ENCODE measurements at regions not wholly inside any gene's neighbourhood (a gene's known extent, or its start where the extent isn't known, plus 50 kb on each side); places are given as distances from the start of the nearest gene placed in this dataset.
"Not testable (repeated sequence)": the region's sequence is repeated elsewhere in the genome, so short reads cannot be mapped to it uniquely, and the experiment has no call there.

DNA sequence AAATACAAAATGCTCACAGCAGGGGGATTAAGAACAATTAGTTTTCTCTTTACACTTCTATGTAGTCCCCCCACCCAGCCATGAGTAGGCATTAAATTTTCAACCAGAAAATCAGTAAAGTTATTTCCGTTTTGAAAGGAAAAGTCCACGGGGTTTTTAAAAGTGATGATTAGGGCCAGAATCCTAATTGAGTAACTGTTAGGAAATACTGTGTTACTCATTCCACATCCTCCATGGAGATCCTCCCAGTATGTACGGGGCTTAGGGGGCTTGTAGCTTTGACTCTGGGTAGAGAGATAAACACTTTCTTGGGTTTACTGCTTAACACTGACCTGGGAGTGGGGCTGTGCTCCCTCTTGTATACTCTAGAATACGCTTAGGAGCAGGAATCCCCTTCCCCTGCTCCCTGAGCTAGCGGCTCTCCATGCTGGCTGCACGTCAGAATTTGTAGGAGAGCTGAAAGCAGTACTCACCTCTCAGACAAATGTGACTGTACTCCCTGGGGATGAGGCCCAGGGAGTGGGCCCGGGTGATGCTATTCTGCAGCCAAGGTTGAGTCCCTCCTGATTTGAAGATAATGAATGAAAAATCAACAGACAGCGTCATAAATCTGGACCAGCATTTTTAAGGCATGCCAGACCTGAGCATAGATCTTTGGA, 100.5 kb downstream of the SLC4A3 start:
- no peak for DNase-seq

GRCh38 chr2:219728991-219729487, 101.6 kb downstream of the SLC4A3 start:
- DNase-seq, result no peak

DNA sequence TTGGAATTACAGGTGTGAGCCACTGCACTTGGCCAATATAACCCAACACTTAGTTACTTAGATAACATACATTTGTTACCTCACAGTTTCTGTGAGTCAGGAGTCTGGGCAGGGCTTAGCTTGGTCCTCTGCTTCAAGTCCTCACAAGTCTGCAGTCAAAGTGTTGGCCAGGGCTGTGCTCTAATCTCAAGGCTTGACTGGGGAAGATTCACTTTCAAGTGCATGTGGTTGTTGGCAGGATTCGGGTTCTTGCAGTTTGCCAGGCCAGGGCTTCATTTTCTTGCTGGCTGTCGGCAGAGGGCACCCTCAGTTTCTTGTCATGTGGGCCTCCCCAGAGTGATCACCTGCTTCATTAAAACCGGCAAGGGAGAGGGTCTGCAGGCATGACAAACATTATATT, 103.7 kb downstream of the SLC4A3 start:
- DNase-seq, result no peak

DNA sequence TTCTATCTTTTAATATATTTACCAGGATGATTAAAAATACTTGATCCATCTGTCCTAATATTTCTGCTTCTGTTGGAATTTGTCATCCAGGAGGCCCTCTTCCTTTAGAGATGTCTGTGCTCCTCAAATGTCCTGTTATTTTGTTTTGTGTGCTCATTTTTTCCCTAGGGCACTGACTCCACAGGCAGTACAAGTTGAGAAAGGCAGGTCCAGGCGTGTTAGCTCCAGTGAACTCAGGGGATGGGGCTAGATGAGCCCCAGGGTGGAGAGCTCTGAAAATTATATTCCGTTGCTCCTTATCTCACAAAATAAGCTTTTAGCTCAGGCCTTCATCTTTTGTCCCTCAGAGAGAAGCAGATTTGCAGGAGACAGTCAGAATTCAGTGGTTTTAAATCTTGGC, 105.7 kb downstream of the SLC4A3 start:
- DNase-seq, result no peak

GRCh38 chr2:219733746-219734145, 106.3 kb downstream of the SLC4A3 start:
- no peak for DNase-seq

GRCh38 chr2:219736209-219736608, 108.8 kb downstream of the SLC4A3 start:
- peak in 1 of 2 donors; percentile 11 for DNase-seq

DNA sequence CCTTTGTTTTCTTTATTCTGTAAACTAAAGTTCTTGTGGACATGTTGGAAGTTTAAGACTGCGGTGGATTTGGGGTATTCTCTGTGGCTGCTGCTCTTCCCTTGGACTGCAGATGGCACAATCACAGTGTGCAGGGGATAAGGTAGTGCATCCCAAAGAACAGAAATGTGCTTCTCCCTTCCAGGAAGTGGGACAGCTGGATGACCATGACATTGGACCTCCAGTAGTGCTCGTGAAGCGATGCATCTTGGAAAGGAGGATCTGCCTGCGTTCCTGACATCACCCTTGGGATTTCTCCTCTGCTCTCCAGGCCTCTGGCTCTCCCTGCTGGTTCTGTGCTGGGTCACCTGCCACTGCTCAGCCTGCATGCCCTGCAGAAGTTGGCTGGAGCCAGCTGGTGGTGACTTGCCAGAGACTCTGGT, 109.9 kb downstream of the SLC4A3 start:
- no peak for DNase-seq

GRCh38 chr2:219739066-219739465, 111.6 kb downstream of the SLC4A3 start:
- DNase-seq, result no peak

GRCh38 chr2:219739866-219740440, 112.5 kb downstream of the SLC4A3 start:
- no peak for DNase-seq

GRCh38 chr2:219743548-219743947, 116.1 kb downstream of the SLC4A3 start:
- no peak for DNase-seq

DNA sequence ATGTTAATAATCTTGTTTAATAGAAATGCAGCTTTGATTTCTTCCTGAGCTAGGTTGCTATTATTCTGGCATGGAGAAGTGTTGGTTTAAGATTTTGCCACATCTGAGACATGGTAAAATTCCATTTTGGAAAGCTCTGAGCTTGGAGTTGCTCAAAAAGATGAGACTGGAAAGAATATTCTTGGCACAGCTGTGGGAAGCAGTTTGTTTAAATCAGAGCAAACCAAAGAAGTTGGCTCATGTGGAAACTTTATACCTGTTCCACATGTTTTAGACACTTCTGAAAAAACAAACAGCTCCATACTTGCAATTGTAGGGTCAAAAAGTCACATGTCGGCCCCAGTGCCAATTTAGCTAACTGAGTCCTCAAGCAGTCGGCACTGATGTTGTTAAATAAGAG, 116.6 kb downstream of the SLC4A3 start:
- DNase-seq, result no peak

DNA sequence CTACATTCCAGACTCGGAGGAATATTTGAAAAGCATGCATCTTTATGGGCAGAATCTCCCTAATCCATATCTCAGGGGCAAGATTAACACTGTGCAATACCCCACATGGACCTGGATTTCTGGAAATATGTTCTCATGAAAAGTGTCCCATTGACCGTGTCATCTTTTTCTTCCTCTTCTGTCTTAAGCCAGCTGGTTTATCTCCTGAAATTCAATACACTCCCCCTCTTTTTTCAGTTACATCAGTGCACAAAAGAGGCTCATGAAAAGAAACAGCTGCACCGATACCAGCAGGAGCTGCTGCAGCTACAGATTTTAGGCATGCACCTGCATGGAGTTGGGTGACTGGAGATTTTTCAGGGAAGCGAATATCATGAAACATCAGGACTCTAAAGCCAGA, 117.2 kb downstream of the SLC4A3 start:
- DNase-seq, result no peak

DNA sequence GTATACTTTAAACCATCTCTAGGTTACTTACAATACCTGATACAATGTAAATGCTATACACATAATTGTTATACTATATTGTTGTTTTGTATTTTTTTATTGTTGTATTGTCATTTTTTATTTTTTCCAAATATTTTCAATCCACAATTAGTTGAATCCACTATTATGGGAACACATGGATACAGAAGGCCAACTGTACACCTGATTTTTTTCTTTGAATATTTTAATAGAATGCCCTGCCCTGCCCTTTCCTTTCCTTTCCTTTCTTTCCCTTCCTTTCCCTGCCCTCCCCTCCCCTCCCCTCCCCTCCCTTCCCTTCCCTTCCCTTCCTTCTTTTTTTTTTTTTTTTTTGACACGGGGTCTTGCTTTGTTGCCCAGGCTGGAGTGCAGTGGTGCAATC, 120.2 kb downstream of the SLC4A3 start:
- no peak for DNase-seq

DNA sequence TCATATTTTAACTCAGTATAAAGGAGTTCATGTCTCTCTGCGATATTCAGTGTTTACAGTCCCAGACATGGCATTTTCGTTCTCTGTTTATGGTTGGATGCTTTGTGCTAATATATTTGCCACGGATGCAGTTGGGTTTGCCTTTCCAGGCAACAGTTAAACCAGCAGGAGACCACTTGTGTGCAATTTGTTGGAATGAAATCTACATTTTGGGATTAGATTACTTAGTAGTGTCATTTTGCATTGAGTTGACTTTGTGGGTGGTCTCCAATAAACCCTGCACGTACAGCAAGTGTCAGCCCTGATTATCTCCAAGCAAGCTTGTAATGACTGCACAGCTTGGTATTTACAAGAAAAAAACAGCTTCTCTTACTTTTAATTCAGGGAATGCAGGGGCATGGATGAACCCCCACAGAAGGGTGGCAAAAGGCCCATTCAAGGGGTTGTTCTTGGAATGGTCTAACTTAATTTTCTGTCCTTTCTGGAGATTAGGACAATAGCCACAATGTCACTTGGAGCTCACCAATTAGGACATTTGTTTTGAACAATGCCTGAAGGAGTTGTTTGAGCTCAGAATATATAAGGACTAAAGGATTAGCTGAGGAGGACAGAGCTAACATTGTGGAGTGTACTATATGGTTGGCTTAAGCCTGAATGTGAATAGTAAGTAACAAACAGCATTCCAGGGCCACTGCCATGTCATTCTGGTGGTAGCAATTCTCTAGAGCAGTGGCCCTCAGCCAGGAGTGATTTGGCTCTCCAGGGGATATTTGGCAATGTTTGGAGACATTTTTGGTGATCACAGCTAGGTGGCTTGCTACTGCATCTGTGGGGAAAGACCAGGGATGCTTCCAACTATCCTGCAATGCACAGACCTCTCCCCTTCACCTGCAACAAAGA, 121.5 kb downstream of the SLC4A3 start:
- no peak for DNase-seq

- DNase-seq, result not testable (repeated sequence)
These were observed 123.7 kb downstream of the SLC4A3 start for GRCh38 chr2:219751121-219751520.

GRCh38 chr2:219752726-219753125, 125.3 kb downstream of the SLC4A3 start:
- no peak for DNase-seq

DNA sequence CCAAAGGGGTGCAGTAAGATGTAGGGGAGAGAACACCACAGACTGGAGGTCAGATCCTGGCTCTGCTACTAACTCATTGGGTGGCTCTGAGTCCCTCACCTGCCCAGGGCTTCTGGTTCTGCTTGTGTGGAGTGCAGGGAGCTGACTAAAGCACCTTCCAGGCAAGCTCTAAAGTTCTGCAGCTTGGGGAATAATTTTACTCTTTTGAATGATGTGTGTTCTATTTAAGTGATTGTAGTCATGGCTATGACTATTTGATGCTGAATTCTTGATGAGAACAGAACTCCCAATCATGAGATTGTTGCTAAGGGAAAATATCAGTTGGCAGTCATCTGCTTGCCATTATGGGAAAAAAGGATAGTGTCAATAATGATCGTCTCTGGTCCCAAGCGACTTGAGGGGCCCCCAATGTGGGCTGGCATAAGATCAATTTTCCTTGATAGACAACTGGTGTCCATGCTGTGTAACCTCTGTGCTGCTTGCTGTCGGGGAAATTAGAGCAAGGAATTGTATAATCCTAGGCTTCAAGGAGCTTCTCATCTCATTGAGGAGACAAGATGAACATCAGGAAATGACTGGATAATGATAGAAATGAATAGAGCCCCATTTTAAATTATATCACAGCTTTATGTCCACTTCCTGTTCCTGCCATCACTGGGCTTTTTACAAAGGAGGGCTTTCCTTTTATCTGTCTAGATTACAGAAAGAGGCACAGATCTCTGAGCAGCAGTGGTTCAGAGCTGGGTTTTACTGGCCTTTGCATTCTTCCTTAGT, 131.7 kb downstream of the SLC4A3 start:
- no peak for DNase-seq

GRCh38 chr2:219759801-219760200, 132.4 kb downstream of the SLC4A3 start:
- DNase-seq, result no peak

GRCh38 chr2:219765231-219765911, 137.9 kb downstream of the SLC4A3 start:
- DNase-seq, result no peak

- DNase-seq, result no peak
These were observed 139.2 kb downstream of the SLC4A3 start for GRCh38 chr2:219766658-219767057.

GRCh38 chr2:219769090-219769910, 141.9 kb downstream of the SLC4A3 start:
- DNase-seq, result no peak

Measured in CD4-positive, alpha-beta T cell treated with Interferon alpha-2 for 1 hour (primary cell).